Inflammatory macrophage treated with lipopolysaccharide for 4 hours (primary cell): ENCODE measurements at regions not wholly inside any gene's neighbourhood (a gene's known extent, or its start where the extent isn't known, plus 50 kb on each side); places are given as distances from the start of the nearest gene placed in this dataset.
"Not testable (repeated sequence)": the region's sequence is repeated elsewhere in the genome, so short reads cannot be mapped to it uniquely, and the experiment has no call there.

Source experiments
- DNase-seq: peaks from one replicate; pipeline ENCODE4 v3.0.0-alpha.2; 2020

DNA sequence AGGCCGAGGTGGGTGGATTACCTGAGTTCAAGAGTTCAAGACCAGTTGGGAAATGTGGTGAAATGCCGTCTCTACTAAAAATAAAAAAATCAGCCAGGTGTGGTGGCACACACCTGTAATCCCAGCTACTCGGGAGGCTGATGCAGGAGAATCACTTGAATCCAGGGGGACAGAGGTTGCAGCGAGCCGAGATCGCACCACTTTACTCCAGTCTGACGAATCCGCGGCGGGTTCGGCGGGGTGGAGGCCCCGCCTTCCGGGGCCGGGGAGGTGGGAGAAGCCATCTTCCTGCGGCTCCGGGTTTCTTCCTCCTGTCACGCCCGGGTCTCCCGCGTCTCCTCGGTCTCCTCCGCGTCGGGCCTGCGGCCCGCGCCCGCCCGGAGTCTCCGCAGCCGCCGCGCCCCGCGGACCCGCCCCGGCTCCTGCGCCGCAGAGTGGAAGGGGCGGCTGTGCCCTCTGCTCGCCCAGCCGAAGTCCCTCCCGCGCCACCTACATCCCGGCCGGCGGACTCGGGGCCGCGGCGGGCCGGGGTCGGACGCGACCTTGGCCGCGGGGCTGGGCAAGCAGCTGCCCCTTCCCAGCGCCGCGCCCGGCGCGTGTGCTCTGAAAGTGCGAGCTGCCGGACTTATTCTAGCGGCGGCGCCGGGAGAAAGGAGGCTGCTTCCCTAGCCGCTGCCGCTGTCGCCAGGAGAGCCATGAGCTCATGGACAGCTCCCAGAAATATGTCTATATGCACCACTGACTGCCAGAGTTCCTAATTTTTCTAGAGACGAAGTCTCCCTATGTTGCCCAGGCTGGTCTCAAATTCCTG, 97.2 kb downstream of the LAT start:
- DNase-seq, result peak; percentile 8

GRCh38 chr16:29074554-29075402, 89.9 kb downstream of the LAT start:
- peak; percentile 55 for DNase-seq

DNA sequence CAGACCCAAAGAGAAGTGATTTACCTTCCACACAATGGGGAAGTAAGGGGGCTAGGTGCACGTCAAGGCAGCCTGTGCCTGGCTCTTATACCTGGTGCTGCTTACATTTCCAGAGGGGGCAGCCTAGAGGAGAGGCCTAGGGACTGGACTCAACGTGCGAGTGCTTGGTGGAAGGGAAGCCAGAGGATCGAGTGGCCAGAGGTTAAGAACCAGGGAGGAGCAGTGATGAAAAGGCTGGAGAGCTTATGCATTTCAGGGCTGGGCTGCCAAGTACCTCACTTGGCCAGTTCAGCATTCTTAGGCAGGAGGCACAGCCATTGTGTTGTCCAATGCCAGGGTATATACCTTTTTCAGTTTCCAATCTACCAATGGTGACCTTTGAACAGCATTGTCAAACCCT, 77.4 kb downstream of the LAT start:
- DNase-seq, result not testable (repeated sequence)

- DNase-seq, result not testable (repeated sequence)
Observed at GRCh38 chr16:29061467-29061921, 76.6 kb downstream of the LAT start.

- not testable (repeated sequence) for DNase-seq
Observed at GRCh38 chr16:29060022-29060810, 75.4 kb downstream of the LAT start.

GRCh38 chr16:29059575-29059974, 74.7 kb downstream of the LAT start:
- not testable (repeated sequence) for DNase-seq
